SK-N-SH treated with all-trans-retinoic acid at 6 μM for 48 hours (cell line): ENCODE measurements at regions not wholly inside any gene's neighbourhood (a gene's known extent, or its start where the extent isn't known, plus 50 kb on each side); places are given as distances from the start of the nearest gene placed in this dataset.

ENCODE experiments used
- CREB5 ChIP-seq: fragments of 250-450 bp; sonication (Bioruptor Pico); IDR thresholded peaks from 2 replicates; pipeline ENCODE4 v1.5.1; 2020; ENCODE audit warnings: low read depth, mild to moderate bottlenecking, moderate library complexity
- TOX ChIP-seq: fragments of 250-450 bp; sonication (Bioruptor Pico); IDR thresholded peaks from 2 replicates; pipeline ENCODE4 v1.8.0; 2021; ENCODE audit warnings: mild to moderate bottlenecking, moderate library complexity, borderline replicate concordance

DNA sequence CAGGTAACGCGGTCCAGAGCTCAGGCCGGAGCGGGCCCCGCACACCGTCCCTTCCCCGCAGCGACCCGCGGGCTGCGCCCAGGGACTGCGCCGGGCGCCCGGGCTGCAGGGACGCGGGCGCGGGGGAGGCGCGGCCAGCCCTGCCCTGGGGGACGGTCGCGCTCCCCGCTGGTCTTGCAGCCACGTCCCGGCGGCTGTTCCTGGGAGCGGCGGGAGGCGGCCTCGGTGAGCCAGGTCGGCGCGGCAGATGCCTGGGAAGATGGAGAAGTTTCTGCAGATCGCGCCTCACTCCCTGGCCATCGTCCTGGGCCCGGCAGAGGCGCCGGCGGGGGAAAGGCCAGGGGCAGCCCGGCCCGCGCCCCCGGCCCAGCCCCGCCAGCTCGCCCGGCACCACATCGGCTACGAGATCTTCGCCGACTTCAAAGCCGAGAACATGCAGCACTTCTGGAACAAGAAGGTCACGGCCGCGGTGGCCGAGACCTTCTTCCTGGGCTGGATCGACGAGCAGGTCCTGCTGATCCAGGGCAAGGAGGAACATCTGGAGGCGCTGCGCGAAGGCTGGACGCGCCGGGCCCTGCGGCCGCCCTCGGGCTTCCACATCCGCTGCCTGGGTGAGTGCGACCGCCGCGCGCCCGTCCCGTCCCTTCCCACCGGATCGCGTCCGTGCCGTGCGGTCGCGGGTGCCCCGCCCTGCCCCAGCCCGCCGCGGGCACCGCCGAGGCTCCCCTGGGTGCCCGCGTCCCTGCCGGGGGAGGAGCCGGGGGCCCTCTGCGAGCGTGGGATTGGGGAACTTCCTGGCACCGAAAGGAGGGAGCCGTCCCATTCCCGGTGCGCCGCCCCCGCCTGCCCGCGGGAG, 107.4 kb upstream of the STOX2 start:
- TF ChIP-seq TOX (CRISPR knock-in tag) (no peak), CREB5 (no peak)
